GM12878 (cell line): ENCODE measurements at regions not wholly inside any gene's neighbourhood (a gene's known extent, or its start where the extent isn't known, plus 50 kb on each side); places are given as distances from the start of the nearest gene placed in this dataset.

ENCODE experiments used
- ATAC-seq: fragments of 200-7000 bp; cut with Tn5 transposase; 3 replicates; pipeline ENCODE4 v1.9.1; 2020; ENCODE audit warnings: mild to moderate bottlenecking, moderate library complexity
- BruUV-seq: library from RNA; stranded (reverse); fragments of 400-500 nt; replicated peaks from 2 replicates; lab custom pipeline; 2021; lab: Mats Ljungman, UMichigan
- CTCF ChIA-PET: fragments of 300-600 bp; sonication (Branson Sonifier 250); formaldehyde crosslinking; extraction: SDS; loops from one replicate; lab custom pipeline; 2021; ENCODE audit warnings: inconsistent platforms; lab: Yijun Ruan, JAX
- POLR2A ChIA-PET: fragments of 350-600 bp; formaldehyde crosslinking; extraction: SDS; loops from one replicate; lab custom pipeline; 2021; ENCODE audit warnings: inconsistent platforms; lab: Charles Lee
- RAD21 ChIA-PET: fragments of 300-600 bp; sonication (Branson Sonifier 250); formaldehyde crosslinking; loops from one replicate; lab custom pipeline; 2023; ENCODE audit warnings: antibody characterized with exemption; ENCODE audit not compliant: unreplicated experiment; lab: Charles Lee
- SMC1A ChIA-PET: fragments of 300-600 bp; sonication (Branson Sonifier 250); formaldehyde crosslinking; loops from one replicate; lab custom pipeline; 2023; ENCODE audit not compliant: unreplicated experiment, uncharacterized antibody; lab: Charles Lee
- DNase-seq: peaks from one replicate; pipeline ENCODE4 v3.0.0-alpha.2; 2011; ENCODE audit warnings: low read depth, low spot score
- FAIRE-seq: peaks from 3 replicates; lab custom pipeline; 2011; peaks lifted over from hg19 to GRCh38; lab: Jason Lieb, UNC
- H2AFZ ChIP-seq: 2 replicates; pipeline ENCODE4 v1.6.0; 2011; ENCODE audit warnings: low read depth, low read length, control low read depth; ENCODE audit not compliant: control insufficient read depth
- H3K27ac ChIP-seq: 2 replicates; pipeline ENCODE4 v1.5.1; 2011; ENCODE audit warnings: control low read depth; ENCODE audit not compliant: control insufficient read depth, insufficient read depth
- H3K27me3 ChIP-seq, 2 experiments: replicated peaks in 1 of 2; 2 replicates each; pipeline versions ENCODE4 v1.6.0 to v1.6.1; 2011; ENCODE audit warnings: low read length in 1 of 2; ENCODE audit not compliant: control insufficient read depth in 2 of 2, insufficient read depth in 2 of 2
- H3K36me3 ChIP-seq, 2 experiments: 2 replicates each; pipeline ENCODE4 v1.5.1; 2011; ENCODE audit warnings: low read length in 1 of 2; ENCODE audit not compliant: control insufficient read depth in 2 of 2, insufficient read depth in 2 of 2
- H3K4me1 ChIP-seq: 2 replicates; pipeline ENCODE4 v1.6.1; 2011; ENCODE audit warnings: mild to moderate bottlenecking, low read length, moderate library complexity, mixed read lengths; ENCODE audit not compliant: control insufficient read depth, insufficient read depth
- H3K4me2 ChIP-seq: 2 replicates; pipeline ENCODE4 v1.6.0; 2011; ENCODE audit warnings: control low read depth; ENCODE audit not compliant: control insufficient read depth, insufficient read depth
- H3K4me3 ChIP-seq: fragments of 200-600 bp; sonication (generic); 2 replicates; pipeline ENCODE4 v1.5.1; 2016
- H3K79me2 ChIP-seq: 2 replicates; pipeline ENCODE4 v1.6.0; 2011; ENCODE audit warnings: low read length; ENCODE audit not compliant: control insufficient read depth, insufficient read depth
- H3K9ac ChIP-seq: 2 replicates; pipeline ENCODE4 v1.8.0; 2011; ENCODE audit warnings: low read length, control low read depth, mixed read lengths; ENCODE audit not compliant: control insufficient read depth, insufficient read depth
- H3K9me3 ChIP-seq: replicated peaks from 3 replicates; pipeline ENCODE4 v1.5.1; 2011; ENCODE audit warnings: mild to moderate bottlenecking, low read length; ENCODE audit not compliant: control insufficient read depth, insufficient read depth
- H4K20me1 ChIP-seq: 2 replicates; pipeline ENCODE4 v1.6.0; 2011; ENCODE audit not compliant: control insufficient read depth, insufficient read depth
- ATF7 ChIP-seq: fragments of 450-650 bp; IDR thresholded peaks from 2 replicates; pipeline ENCODE4 v1.6.1; 2016; ENCODE audit warnings: low read depth, mild to moderate bottlenecking
- BHLHE40 ChIP-seq, 2 experiments: fragments of 450-650 bp in 1 of 2; IDR thresholded peaks; 2 replicates each; pipeline ENCODE4 v1.6.1; 2011 to 2017; ENCODE audit warnings: low read depth in 2 of 2, borderline replicate concordance in 1 of 2, improper control_type of control experiment in 1 of 2, low read length in 1 of 2, mild to moderate bottlenecking in 1 of 2
- CBFB ChIP-seq: IDR thresholded peaks from 2 replicates; pipeline ENCODE4 v1.6.1; 2016; ENCODE audit warnings: antibody characterized with exemption, low read depth
- DPF2 ChIP-seq: fragments of 450-650 bp; IDR thresholded peaks from 2 replicates; pipeline ENCODE4 v1.6.1; 2017; ENCODE audit warnings: mild to moderate bottlenecking
- EP300 ChIP-seq, 2 experiments: fragments of 150-350 bp in 1 of 2; IDR thresholded peaks; 2 replicates each; pipeline ENCODE4 v1.6.1; 2011 to 2012; ENCODE audit warnings: low read depth in 2 of 2, low read length in 2 of 2, borderline replicate concordance in 1 of 2, improper control_type of control experiment in 1 of 2, inconsistent platforms in 1 of 2; ENCODE audit not compliant: control insufficient read depth in 1 of 2
- HDAC2 ChIP-seq: fragments of 200-600 bp; sonication (generic); IDR thresholded peaks from 2 replicates; pipeline ENCODE4 v1.6.1; 2017
- IKZF2 ChIP-seq, 2 experiments: fragments of 450-650 bp; IDR thresholded peaks; 2 replicates each; pipeline ENCODE4 v1.6.1; 2017; ENCODE audit warnings: mild to moderate bottlenecking in 2 of 2, moderate library complexity in 2 of 2
- IRF3 ChIP-seq: fragments of 450-650 bp; IDR thresholded peaks from 2 replicates; pipeline ENCODE4 v1.6.1; 2014; ENCODE audit warnings: mild to moderate bottlenecking
- MTA2 ChIP-seq: fragments of 450-650 bp; IDR thresholded peaks from 2 replicates; pipeline ENCODE4 v1.6.1; 2016; ENCODE audit warnings: low read depth, mild to moderate bottlenecking, moderate library complexity
- REST ChIP-seq: IDR thresholded peaks from 2 replicates; pipeline ENCODE4 v1.6.1; 2012; ENCODE audit warnings: mild to moderate bottlenecking, low read depth, low read length
- SPI1 ChIP-seq: IDR thresholded peaks from 2 replicates; pipeline ENCODE4 v1.6.1; 2011; ENCODE audit warnings: low read depth, mild to moderate bottlenecking, low read length, moderate library complexity, borderline replicate concordance; ENCODE audit not compliant: insufficient read depth
- TBL1XR1 ChIP-seq: IDR thresholded peaks from 2 replicates; pipeline ENCODE4 v1.6.1; 2012; ENCODE audit warnings: low read depth, low read length, improper control_type of control experiment
- ZNF687 ChIP-seq: fragments of 450-650 bp; IDR thresholded peaks from 2 replicates; pipeline ENCODE4 v1.6.1; 2017; ENCODE audit warnings: mild to moderate bottlenecking, moderate library complexity
- WGBS: methylation state at CpG from one replicate; pipeline ENCODE4 v1.1.6; 2016; ENCODE audit warnings: low lambda C conversion rate; ENCODE audit not compliant: insufficient replicate concordance, insufficient coverage; ENCODE audit errors: missing lambda C conversion rate; 5-methylcytosine and 5-hydroxymethylcytosine counted together
- in situ Hi-C: fragments of 300-500 bp; cut with MboI; formaldehyde crosslinking; loops from 9 replicates; pipeline ENCODE4 v1.14.3; 2018; ENCODE audit warnings: mixed read lengths
- intact Hi-C: fragments of 100-400 bp; cut with micrococcal nuclease; formaldehyde crosslinking; loops from one replicate; pipeline ENCODE4 v1.14.2; 2022; ENCODE audit not compliant: unreplicated experiment

- POLR2A ChIA-PET = interaction anchor here (2.8 kb wide), 1 partner anchor 62 kb away, joined by 11 read pairs; no protein-coding TSS in a partner anchor
- intact Hi-C loops (no loop called here), in situ Hi-C loops (no loop called here)
- RAD21 ChIA-PET = interaction anchor here (0.8 to 1.6 kb wide), 4 partner anchors 11 to 711 kb away, joined by 3 to 6 read pairs (median 4); no protein-coding TSS in a partner anchor
- Histone ChIP-seq H3K4me1 (peaks cover 5% of the 10 kb centered on the region), H4K20me1 (no peaks in the 10 kb centered on the region), H3K9me3 (no peaks in the 10 kb centered on the region; the same call in 2 of the 3 replicates), H3K79me2 (peaks cover 1% of the 10 kb centered on the region), H3K36me3 (no peaks in the 10 kb centered on the region), H3K4me2 (no peak overlapping the region), H3K27ac (no peak overlapping the region), H3K9ac (no peak overlapping the region), H2AFZ (no peak overlapping the region), H3K27me3 (no peaks in the 10 kb centered on the region), H3K4me3 (no peak overlapping the region)
- no peak for TF ChIP-seq IRF3
- TF ChIP-seq HDAC2 = no peak
- TF ChIP-seq REST = no peak
- TF ChIP-seq MTA2 = peak; percentile 89
- 0 out of 2 replicates have a peak, but pooled peaks have one; percentile 25 for TF ChIP-seq DPF2
- 0 out of 2 replicates have a peak, but pooled peaks have one; percentile 14 for TF ChIP-seq ATF7
- TF ChIP-seq TBL1XR1 = no peak
- no peak for TF ChIP-seq ZNF687
- TF ChIP-seq SPI1 = peak; percentile 52; the same call in 1 of the 2 replicates
- TF ChIP-seq BHLHE40 (IDR thresholded peaks at IDR 0.05; ENCODE audit: borderline replicate concordance in 1 of 2, low read depth in 2 of 2, low read length in 1 of 2) = peak in 1 of 2 experiments; percentile 19; a peak in 1 of 4 replicates
- no peak for TF ChIP-seq CBFB
- peak; percentile 45 to 56; a peak in 3 of 4 replicates for TF ChIP-seq IKZF2 (IDR thresholded peaks at IDR 0.05)
- peak; percentile 16 to 30; a peak in 2 of 4 replicates for TF ChIP-seq EP300 (IDR thresholded peaks at IDR 0.05; ENCODE audit: borderline replicate concordance in 1 of 2, control insufficient read depth in 1 of 2, low read depth in 2 of 2, low read length in 2 of 2)
- SMC1A ChIA-PET = interaction anchor here (0.5 to 3.9 kb wide), 6 partner anchors 12 to 1673 kb away, joined by 3 to 18 read pairs (median 4); no protein-coding TSS in a partner anchor
- ATAC-seq (peak; percentile 77), FAIRE-seq (no peak), DNase-seq (no peak)
- WGBS = 96% methylated on average over 2 of the region's 2 CpGs
- CTCF ChIA-PET = interaction anchor here (1.0 to 2.3 kb wide), 4 partner anchors 11 to 100 kb away, joined by 3 to 9 read pairs (median 4); no protein-coding TSS in a partner anchor
- no TSS peak for BruUV-seq
Observed at GRCh38 chr16:72602499-72602898, 430.5 kb upstream of the PMFBP1 start.
